Stomach (tissue), 8 donors: ENCODE measurements at regions not wholly inside any gene's neighbourhood (a gene's known extent, or its start where the extent isn't known, plus 50 kb on each side); places are given as distances from the start of the nearest gene placed in this dataset.

Experiments used
- DNase-seq, 2 donors: peaks; one replicate each; pipeline versions ENCODE4 v3.0.0 to v3.0.0-alpha.2; 2013 to 2019
- H3K27ac ChIP-seq, 5 donors: fragments of 200-600 bp in 4 of 5; sonication (generic) in 4 of 5; one replicate each; pipeline ENCODE4 v1.5.1; 2013 to 2019; ENCODE audit warnings: mild to moderate bottlenecking in 1 of 5, moderate library complexity in 1 of 5
- H3K27me3 ChIP-seq, 3 donors: fragments of 200-600 bp; sonication (generic); one replicate each; pipeline ENCODE4 v1.5.1; 2017 to 2019; ENCODE audit warnings: mixed run types in 1 of 3
- H3K36me3 ChIP-seq, 4 donors: fragments of 200-600 bp; sonication (generic); 1 replicate in 3 of 4; 2 replicates in 1 of 4; pipeline ENCODE4 v1.5.1; 2016 to 2019
- H3K4me1 ChIP-seq, 4 donors: fragments of 200-600 bp; sonication (generic); one replicate each; pipeline ENCODE4 v1.5.1; 2016 to 2019
- H3K4me3 ChIP-seq, 4 donors: fragments of 200-600 bp; sonication (generic) in 3 of 4; one replicate each; pipeline ENCODE4 v1.5.1; 2016 to 2019; ENCODE audit warnings: mild to moderate bottlenecking in 1 of 4
- H3K9me3 ChIP-seq, 4 donors: fragments of 200-600 bp; sonication (generic); one replicate each; pipeline ENCODE4 v1.5.1; 2016 to 2019
- EP300 ChIP-seq: sonication (generic); formaldehyde crosslinking; IDR thresholded peaks from one replicate; pipeline ENCODE4 v1.6.1; 2017; ENCODE audit warnings: antibody characterized with exemption
- POLR2A ChIP-seq, 4 donors: fragments of 450-650 bp; IDR thresholded peaks; one replicate each; pipeline ENCODE4 v1.6.1; 2016; ENCODE audit warnings: antibody characterized with exemption in 4 of 4, control low read depth in 2 of 4, mild to moderate bottlenecking in 1 of 4, moderate library complexity in 1 of 4
- POLR2AphosphoS5 ChIP-seq, 3 donors: sonication (generic); formaldehyde crosslinking; IDR thresholded peaks; one replicate each; pipeline ENCODE4 v1.6.1; 2016; ENCODE audit warnings: antibody characterized with exemption in 3 of 3
- WGBS, 5 donors: extraction: QIAGEN DNeasy Blood & Tissue Kit in 3 of 5; methylation state at CpG; one replicate each; pipeline versions ENCODE4 v1.1.5 to v1.1.7; 2013 to 2018; 5-methylcytosine and 5-hydroxymethylcytosine counted together
- intact Hi-C: fragments of 100-400 bp; cut with DNase I; formaldehyde crosslinking; loops from one replicate; pipeline ENCODE4 v1.15.1; 2023; ENCODE audit warnings: low total_unique reads
- TF ChIP-seq, protein P1 (sequence below), 7 experiments: fragments of 450-650 bp in 4 of 7; fragments of 200-600 bp in 3 of 7; sonication (generic) in 3 of 7; IDR thresholded peaks; one replicate each; pipeline ENCODE4 v1.5.1; 2016 to 2019; ENCODE audit warnings: antibody characterized with exemption in 7 of 7, control low read depth in 2 of 7, mild to moderate bottlenecking in 1 of 7
- donor health status: healthy with polysubstance abuse.
- donor health status: Bipolar disorder and iron deficiency.
- donor health status: healthy.

- no peaks in the 10 kb centered on the region for H3K27me3 ChIP-seq
- TF ChIP-seq POLR2AphosphoS5 (IDR thresholded peaks at IDR 0.05) (no peak), POLR2A (IDR thresholded peaks at IDR 0.05) (no peak), EP300 (no peak)
- TF ChIP-seq, protein P1, sequence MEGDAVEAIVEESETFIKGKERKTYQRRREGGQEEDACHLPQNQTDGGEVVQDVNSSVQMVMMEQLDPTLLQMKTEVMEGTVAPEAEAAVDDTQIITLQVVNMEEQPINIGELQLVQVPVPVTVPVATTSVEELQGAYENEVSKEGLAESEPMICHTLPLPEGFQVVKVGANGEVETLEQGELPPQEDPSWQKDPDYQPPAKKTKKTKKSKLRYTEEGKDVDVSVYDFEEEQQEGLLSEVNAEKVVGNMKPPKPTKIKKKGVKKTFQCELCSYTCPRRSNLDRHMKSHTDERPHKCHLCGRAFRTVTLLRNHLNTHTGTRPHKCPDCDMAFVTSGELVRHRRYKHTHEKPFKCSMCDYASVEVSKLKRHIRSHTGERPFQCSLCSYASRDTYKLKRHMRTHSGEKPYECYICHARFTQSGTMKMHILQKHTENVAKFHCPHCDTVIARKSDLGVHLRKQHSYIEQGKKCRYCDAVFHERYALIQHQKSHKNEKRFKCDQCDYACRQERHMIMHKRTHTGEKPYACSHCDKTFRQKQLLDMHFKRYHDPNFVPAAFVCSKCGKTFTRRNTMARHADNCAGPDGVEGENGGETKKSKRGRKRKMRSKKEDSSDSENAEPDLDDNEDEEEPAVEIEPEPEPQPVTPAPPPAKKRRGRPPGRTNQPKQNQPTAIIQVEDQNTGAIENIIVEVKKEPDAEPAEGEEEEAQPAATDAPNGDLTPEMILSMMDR (IDR thresholded peaks at IDR 0.05), result no peak
- no peaks in the 10 kb centered on the region for H3K4me1 ChIP-seq
- DNase-seq, result no peak
- no peak overlapping the region for H3K4me3 ChIP-seq
- peaks cover 0 to 12% (median 2%) of the 10 kb centered on the region in 4 donors for H3K9me3 ChIP-seq
- WGBS, 5 donors, result 71 to 86% (median 80%) methylated on average over 4 of the region's 4 CpGs
- intact Hi-C loops, result no loop called here
- no peaks in the 10 kb centered on the region for H3K36me3 ChIP-seq
- H3K27ac ChIP-seq, result no peak overlapping the region
Observed at GRCh38 chr3:84073664-84074063, 885.1 kb upstream of the CADM2 start.

DNA sequence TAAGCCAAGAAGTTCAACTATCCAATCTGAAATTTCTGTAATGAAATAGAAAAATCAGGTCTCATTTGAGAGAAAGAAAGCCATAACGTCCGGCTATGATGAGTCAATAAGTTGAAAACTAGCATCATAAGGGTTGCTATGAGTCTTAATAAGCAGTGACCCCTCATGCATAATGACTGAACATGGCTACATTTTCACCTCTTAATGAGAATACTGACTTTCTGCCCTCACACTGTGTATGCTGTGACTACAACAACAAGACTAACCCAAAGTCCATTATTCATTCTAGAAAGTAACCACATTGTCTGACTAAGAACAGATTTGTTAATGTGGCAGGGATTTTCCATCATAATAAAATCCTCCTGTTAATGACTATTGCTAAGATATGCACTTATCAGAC lies 884.0 kb upstream of the CADM2 start:
- Histone ChIP-seq H3K4me1 (no peaks in the 10 kb centered on the region), H3K36me3 (no peaks in the 10 kb centered on the region), H3K27ac (no peak overlapping the region), H3K4me3 (no peak overlapping the region), H3K27me3 (no peaks in the 10 kb centered on the region), H3K9me3 (peaks cover 0 to 12% (median 2%) of the 10 kb centered on the region in 4 donors)
- DNase-seq, result no peak
- intact Hi-C loops, result no loop called here
- no peak for TF ChIP-seq EP300
- TF ChIP-seq, protein P1 (IDR thresholded peaks at IDR 0.05), result no peak
- no peak for TF ChIP-seq POLR2A (IDR thresholded peaks at IDR 0.05)
- no peak for TF ChIP-seq POLR2AphosphoS5 (IDR thresholded peaks at IDR 0.05)
- WGBS, 5 donors, result 71 to 81% (median 77%) methylated on average over 2 of the region's 2 CpGs

GRCh38 chr3:84077479-84077878 lies 881.3 kb upstream of the CADM2 start:
- TF ChIP-seq POLR2AphosphoS5 (IDR thresholded peaks at IDR 0.05) (no peak), EP300 (no peak), POLR2A (IDR thresholded peaks at IDR 0.05) (no peak)
- TF ChIP-seq, protein P1 (IDR thresholded peaks at IDR 0.05), result no peak
- no peak for DNase-seq

GRCh38 chr3:84082726-84083125 lies 876.1 kb upstream of the CADM2 start:
- H3K9me3 ChIP-seq, result peaks cover 0 to 22% (median 12%) of the 10 kb centered on the region in 4 donors
- H3K27me3 ChIP-seq, result no peaks in the 10 kb centered on the region
- TF ChIP-seq, protein P1 (IDR thresholded peaks at IDR 0.05), result no peak
- TF ChIP-seq EP300, result no peak
- TF ChIP-seq POLR2AphosphoS5 (IDR thresholded peaks at IDR 0.05), result no peak
- no peak for TF ChIP-seq POLR2A (IDR thresholded peaks at IDR 0.05)
- intact Hi-C loops, result no loop called here
- no peak for DNase-seq
- no peaks in the 10 kb centered on the region for H3K4me1 ChIP-seq
- H3K36me3 ChIP-seq, result no peaks in the 10 kb centered on the region
- H3K27ac ChIP-seq, result no peak overlapping the region
- 83 to 93% (median 92%) methylated on average over 1 of the region's 1 CpG for WGBS, 5 donors
- H3K4me3 ChIP-seq, result no peak overlapping the region

More at GRCh38 chr3:84077479-84077878, 881.3 kb upstream of the CADM2 start:
- intact Hi-C loops, result no loop called here
- H3K9me3 ChIP-seq, result peaks cover 0 to 8% (median 3%) of the 10 kb centered on the region in 4 donors
- no peak overlapping the region for H3K27ac ChIP-seq
- WGBS, 5 donors, result 40 to 55% (median 48%) methylated on average over 3 of the region's 3 CpGs
- H3K36me3 ChIP-seq, result no peaks in the 10 kb centered on the region
- H3K4me3 ChIP-seq, result no peak overlapping the region
- no peaks in the 10 kb centered on the region for H3K4me1 ChIP-seq
- no peaks in the 10 kb centered on the region for H3K27me3 ChIP-seq
